Right lobe of liver (tissue), 6 donors: ENCODE measurements at regions not wholly inside any gene's neighbourhood (a gene's known extent, or its start where the extent isn't known, plus 50 kb on each side); places are given as distances from the start of the nearest gene placed in this dataset.

Source experiments
- ATAC-seq, 4 donors: fragments of 200-7000 bp; cut with Tn5 transposase; one replicate each; pipeline ENCODE4 v1.9.1; 2020; ENCODE audit warnings: mild to moderate bottlenecking in 4 of 4, moderate library complexity in 4 of 4
- DNase-seq, 3 donors: peaks; one replicate each; pipeline ENCODE4 v3.0.0-alpha.2; 2020
- H3K27ac ChIP-seq, 3 donors: fragments of 200-600 bp; one replicate each; pipeline ENCODE4 v1.8.0; 2022
- H3K27me3 ChIP-seq, 2 donors: fragments of 200-600 bp; one replicate each; pipeline ENCODE4 v1.8.0; 2022
- H3K36me3 ChIP-seq, 4 donors: fragments of 200-600 bp; sonication (generic) in 1 of 4; one replicate each; pipeline versions ENCODE4 v1.5.1 to v1.8.0; 2017 to 2022; ENCODE audit warnings: control low read depth in 1 of 4
- H3K4me1 ChIP-seq, 4 donors: fragments of 200-600 bp; sonication (generic) in 1 of 4; one replicate each; pipeline versions ENCODE4 v1.5.1 to v1.8.0; 2017 to 2022; ENCODE audit warnings: control low read depth in 1 of 4
- H3K4me3 ChIP-seq, 3 donors: fragments of 200-600 bp; one replicate each; pipeline ENCODE4 v1.8.0; 2022
- H3K9me3 ChIP-seq, 4 donors: fragments of 200-600 bp; sonication (generic) in 1 of 4; one replicate each; pipeline versions ENCODE4 v1.5.1 to v1.8.0; 2017 to 2022; ENCODE audit warnings: control low read depth in 1 of 4
- CTCF ChIP-seq, 4 donors: fragments of 200-600 bp in 3 of 4; fragments of 450-650 bp in 1 of 4; IDR thresholded peaks; one replicate each; pipeline versions ENCODE4 v1.5.1 to v1.8.0; 2016 to 2022; ENCODE audit warnings: antibody characterized with exemption in 4 of 4, mild to moderate bottlenecking in 2 of 4
- POLR2A ChIP-seq: fragments of 450-650 bp; IDR thresholded peaks from one replicate; pipeline ENCODE4 v1.6.1; 2017; ENCODE audit warnings: antibody characterized with exemption, mild to moderate bottlenecking
- WGBS: methylation state at CpG from one replicate; pipeline ENCODE4 v1.1.6; 2018; ENCODE audit warnings: low coverage, low lambda C conversion rate; ENCODE audit not compliant: insufficient coverage; ENCODE audit errors: missing lambda C conversion rate; 5-methylcytosine and 5-hydroxymethylcytosine counted together
- intact Hi-C, 2 donors: fragments of 100-400 bp; cut with DNase I; formaldehyde crosslinking; loops; one replicate each; pipeline versions ENCODE4 v1.11.2 to v1.14.1; 2022
- donor health status: DM: no; HTN: yes; CAD: no.
- donor health status: DM: no; HTN: no; CAD: no.
- donor health status: DM: no; HTN: no; CAD: no.
- donor health status: DM: no; HTN: yes; CAD: no.
- donor health status: DM: no; HTN: yes; CAD: no.

- Histone ChIP-seq H3K36me3 (no peaks in the 10 kb centered on the region), H3K9me3 (no peaks in the 10 kb centered on the region), H3K4me1 (no peaks in the 10 kb centered on the region), H3K27me3 (no peaks in the 10 kb centered on the region), H3K4me3 (no peak overlapping the region), H3K27ac (no peak overlapping the region)
- DNase-seq (no peak), ATAC-seq (no peak)
- intact Hi-C loops: no loop called here
- TF ChIP-seq POLR2A: no peak
- TF ChIP-seq CTCF (IDR thresholded peaks at IDR 0.05): no peak
- WGBS: 73% methylated on average over 5 of the region's 5 CpGs
Measured at GRCh38 chr4:154983714-154984113, 202.6 kb downstream of the RBM46 start.

- 56% methylated on average over 4 of the region's 4 CpGs for WGBS
- Histone ChIP-seq H3K27ac (no peak overlapping the region), H3K4me3 (no peak overlapping the region), H3K36me3 (no peaks in the 10 kb centered on the region), H3K9me3 (no peaks in the 10 kb centered on the region), H3K27me3 (no peaks in the 10 kb centered on the region), H3K4me1 (no peaks in the 10 kb centered on the region)
- DNase-seq: no peak
- TF ChIP-seq POLR2A (no peak), CTCF (IDR thresholded peaks at IDR 0.05) (no peak)
- intact Hi-C loops: no loop called here
- no peak for ATAC-seq
Measured at GRCh38 chr4:154984148-154984547, 203.1 kb downstream of the RBM46 start.

- H3K4me3 ChIP-seq: no peak overlapping the region
- H3K9me3 ChIP-seq: no peaks in the 10 kb centered on the region
- DNase-seq (no peak), ATAC-seq (no peak)
- H3K4me1 ChIP-seq: no peaks in the 10 kb centered on the region
- no peaks in the 10 kb centered on the region for H3K36me3 ChIP-seq
- TF ChIP-seq CTCF (IDR thresholded peaks at IDR 0.05): no peak
- WGBS: 80% methylated on average over 1 of the region's 1 CpG
- intact Hi-C loops: no loop called here
- no peaks in the 10 kb centered on the region for H3K27me3 ChIP-seq
- H3K27ac ChIP-seq: no peak overlapping the region
Measured at GRCh38 chr4:154984616-154985015, 203.5 kb downstream of the RBM46 start.

GRCh38 chr4:154985673-154986072 lies 204.6 kb downstream of the RBM46 start:
- no peaks in the 10 kb centered on the region for H3K9me3 ChIP-seq
- H3K4me3 ChIP-seq: no peak overlapping the region
- 61% methylated on average over 5 of the region's 5 CpGs for WGBS
- H3K4me1 ChIP-seq: no peaks in the 10 kb centered on the region
- no peaks in the 10 kb centered on the region for H3K36me3 ChIP-seq
- no peaks in the 10 kb centered on the region for H3K27me3 ChIP-seq
- DNase-seq (no peak), ATAC-seq (no peak)
- TF ChIP-seq POLR2A: no peak
- no peak for TF ChIP-seq CTCF (IDR thresholded peaks at IDR 0.05)
- H3K27ac ChIP-seq: no peak overlapping the region
- intact Hi-C loops: no loop called here

GRCh38 chr4:154988511-154988910 lies 207.4 kb downstream of the RBM46 start:
- intact Hi-C loops: no loop called here
- ATAC-seq (peak in 1 of 4 donors; percentile 39), DNase-seq (no peak)
- Histone ChIP-seq H3K27ac (no peak overlapping the region), H3K4me1 (no peaks in the 10 kb centered on the region), H3K36me3 (no peaks in the 10 kb centered on the region), H3K9me3 (no peaks in the 10 kb centered on the region), H3K27me3 (no peaks in the 10 kb centered on the region), H3K4me3 (no peak overlapping the region)
- 62% methylated on average over 3 of the region's 3 CpGs for WGBS
- no peak for TF ChIP-seq POLR2A
- TF ChIP-seq CTCF (IDR thresholded peaks at IDR 0.05): no peak
